DMS53 treated with DMSO at 0.1 percent for 48 hours (cell line): ENCODE measurements at regions not wholly inside any gene's neighbourhood (a gene's known extent, or its start where the extent isn't known, plus 50 kb on each side); places are given as distances from the start of the nearest gene placed in this dataset.
"Not testable (repeated sequence)": the region's sequence is repeated elsewhere in the genome, so short reads cannot be mapped to it uniquely, and the experiment has no call there.

Experiments used
- DNase-seq: peaks from one replicate; lab custom pipeline; 2025; ENCODE audit not compliant: unreplicated experiment; lab: John Stamatoyannopoulos, UW

DNA sequence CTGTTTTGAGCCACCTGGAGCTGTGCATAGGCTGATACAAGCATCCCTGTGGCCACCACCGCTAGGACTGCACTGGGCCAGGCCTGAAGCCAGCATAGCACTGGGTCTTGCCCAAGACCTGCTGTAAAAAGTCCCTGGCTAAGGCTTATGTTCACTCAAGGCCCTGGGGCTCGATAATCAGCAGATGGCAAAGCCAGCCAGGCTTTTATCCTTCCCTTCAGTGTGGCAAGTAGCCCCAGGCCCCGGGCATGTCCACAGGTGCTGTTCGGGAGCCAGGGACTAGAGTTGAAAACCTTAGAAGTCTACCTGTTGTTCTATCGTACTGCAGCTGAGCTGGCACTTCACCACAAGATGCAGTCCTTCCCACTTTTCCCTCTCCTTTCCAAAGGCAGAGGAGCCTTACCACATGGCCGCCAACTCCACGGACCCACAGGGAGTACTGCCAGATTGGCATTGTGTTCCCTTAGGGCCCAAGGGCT, 226.4 kb upstream of the ZNF217 start:
- no peak for DNase-seq

DNA sequence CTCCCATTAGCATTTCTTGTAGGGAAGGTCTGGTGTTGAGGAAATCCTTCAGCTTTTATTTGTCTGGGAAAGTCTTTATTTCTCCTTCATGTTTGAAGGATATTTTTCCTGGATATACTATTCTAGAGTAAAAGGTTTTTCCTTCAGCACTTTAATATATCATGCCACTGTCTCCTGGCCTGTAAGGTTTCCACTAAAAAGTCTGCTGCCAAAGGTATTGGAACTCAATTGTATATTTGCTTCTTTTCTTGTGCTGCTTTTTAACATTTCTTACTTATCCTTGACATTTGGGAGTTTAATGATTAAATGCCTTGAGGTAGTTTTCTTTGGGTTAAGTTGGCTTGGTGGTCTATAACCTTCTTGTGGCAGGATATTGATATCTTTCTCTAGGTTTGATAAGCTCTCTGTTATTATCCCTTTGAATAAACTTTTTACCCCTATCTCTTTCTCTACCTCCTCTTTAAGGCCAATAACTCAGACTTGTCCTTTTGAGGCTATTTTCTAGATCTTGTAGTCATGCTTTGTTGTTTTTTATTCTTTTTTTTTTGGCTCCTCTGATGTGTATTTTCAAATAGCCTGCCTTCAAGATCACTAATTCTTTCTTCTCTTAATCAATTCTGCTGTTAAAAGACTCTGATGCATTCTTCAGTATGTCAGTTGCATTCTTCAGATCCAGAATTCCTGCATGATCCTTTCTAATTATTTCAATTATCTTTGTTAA, 225.0 kb upstream of the ZNF217 start:
- DNase-seq = no peak

DNA sequence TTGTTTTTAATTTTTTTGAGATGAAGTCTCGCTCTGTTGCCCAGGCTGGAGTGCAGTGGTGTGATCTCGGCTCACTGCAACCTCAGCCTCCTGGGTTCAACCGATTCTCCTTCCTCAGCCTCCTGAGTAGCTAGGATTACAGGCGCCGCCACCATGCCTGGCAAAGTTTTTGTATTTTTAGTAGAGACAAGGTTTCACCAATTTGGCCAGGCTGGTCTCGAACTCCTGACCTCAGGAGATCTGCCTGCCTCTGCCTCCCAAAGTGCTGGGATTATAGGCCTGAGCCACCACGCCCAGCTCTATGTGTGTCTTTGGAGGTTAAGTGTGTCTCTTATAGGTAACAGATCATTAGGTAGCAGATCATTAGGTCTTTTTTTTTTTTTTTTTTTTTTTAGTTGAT, 223.9 kb upstream of the ZNF217 start:
- not testable (repeated sequence) for DNase-seq

DNA sequence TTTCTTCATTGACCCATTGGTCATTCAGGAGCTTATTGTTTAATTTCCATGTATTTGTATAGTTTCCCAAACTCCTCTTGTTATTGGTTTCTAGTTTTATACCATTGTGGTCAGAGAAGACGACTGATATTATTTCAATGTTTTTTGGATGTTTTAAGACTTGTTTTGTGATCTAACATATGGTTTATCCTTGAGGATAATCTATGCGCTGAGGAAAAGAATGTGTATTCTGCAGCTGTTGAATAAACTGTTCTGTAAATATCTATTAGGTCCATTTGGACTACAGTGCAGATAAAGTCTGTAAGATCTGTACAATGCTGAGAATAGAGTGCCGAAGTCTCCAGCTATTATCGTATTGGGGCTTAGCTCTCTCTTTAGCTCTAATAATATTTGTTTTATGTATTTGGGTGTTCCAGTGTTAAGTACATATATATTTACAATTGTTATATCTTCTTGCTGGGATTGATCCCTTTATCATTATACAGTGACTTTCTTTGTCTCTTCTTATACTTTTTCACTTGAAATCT, 223.3 kb upstream of the ZNF217 start:
- no peak for DNase-seq

DNA sequence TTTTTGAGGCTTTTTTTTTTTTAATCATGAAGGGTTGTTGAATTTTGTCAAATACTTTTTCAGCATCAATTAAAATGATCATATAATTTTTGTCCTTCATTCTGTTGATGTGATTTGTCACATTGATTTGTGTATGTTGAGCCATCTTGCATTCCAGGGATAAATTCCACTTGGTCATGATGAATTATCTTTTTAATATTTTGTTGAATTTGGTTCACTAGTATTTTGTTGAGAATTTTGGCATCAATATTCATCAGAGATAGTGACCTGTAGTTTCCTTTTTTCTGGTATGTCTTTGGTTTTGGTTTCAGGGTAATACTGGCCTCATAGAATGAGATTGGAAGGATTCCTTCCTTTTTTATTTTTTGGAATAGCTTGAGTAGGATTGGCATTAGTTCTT, 221.9 kb upstream of the ZNF217 start:
- DNase-seq = no peak

DNA sequence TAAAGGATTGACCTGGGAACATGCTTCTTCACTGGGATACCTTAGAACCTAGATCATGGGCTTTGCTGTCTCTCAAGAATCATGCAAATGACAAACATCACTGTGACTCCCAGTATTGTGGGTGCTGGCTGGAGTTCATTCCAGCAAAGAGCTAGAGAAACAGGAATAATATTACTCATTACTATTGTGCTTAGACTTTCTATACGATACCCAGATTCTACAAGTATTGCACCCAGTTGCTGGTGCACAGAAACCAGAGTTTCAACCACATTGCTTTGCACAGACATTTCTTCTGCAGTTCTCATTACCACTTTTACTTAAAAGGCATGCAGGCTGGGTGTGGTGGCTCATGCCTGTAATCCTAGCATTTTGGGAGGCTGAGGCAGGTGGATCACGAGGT, 220.4 kb upstream of the ZNF217 start:
- no peak for DNase-seq

DNA sequence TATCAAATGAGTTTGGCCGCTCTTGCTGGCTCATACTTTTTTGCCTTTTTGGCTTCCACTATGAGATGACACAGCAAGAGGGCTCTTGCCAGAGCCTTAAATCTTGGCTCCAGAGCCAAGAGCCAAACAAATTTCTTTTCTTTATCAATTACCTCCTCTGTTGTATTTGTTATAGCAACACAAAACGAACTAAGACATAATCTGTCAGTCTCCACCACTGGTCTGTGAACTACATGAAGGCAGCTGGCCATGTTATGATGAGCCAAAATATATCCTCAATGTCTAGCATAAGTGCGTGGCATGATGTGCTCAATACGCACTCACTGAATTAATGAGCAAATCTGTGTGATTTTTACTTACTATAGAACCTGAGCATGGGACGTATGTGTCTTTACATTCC, 220.0 kb upstream of the ZNF217 start:
- no peak for DNase-seq

DNA sequence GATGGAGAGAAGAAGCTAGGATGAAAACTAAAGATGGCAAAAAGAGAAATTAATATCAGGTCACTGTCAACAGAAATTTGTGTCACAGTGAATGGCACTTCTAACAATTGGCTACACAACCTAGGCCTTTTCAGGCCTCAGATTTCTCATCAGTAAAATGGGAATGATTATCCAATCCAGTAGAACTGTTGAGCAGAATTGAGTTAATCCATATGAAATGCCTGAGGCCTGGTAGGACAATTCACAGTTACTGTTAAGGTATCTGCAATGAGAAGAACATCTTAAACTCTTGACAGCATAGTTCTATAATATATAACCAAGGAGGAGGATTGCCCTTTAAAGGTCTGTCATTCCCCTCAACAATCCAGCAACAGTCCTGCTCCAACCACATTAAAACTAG, 217.9 kb upstream of the ZNF217 start:
- no peak for DNase-seq

DNA sequence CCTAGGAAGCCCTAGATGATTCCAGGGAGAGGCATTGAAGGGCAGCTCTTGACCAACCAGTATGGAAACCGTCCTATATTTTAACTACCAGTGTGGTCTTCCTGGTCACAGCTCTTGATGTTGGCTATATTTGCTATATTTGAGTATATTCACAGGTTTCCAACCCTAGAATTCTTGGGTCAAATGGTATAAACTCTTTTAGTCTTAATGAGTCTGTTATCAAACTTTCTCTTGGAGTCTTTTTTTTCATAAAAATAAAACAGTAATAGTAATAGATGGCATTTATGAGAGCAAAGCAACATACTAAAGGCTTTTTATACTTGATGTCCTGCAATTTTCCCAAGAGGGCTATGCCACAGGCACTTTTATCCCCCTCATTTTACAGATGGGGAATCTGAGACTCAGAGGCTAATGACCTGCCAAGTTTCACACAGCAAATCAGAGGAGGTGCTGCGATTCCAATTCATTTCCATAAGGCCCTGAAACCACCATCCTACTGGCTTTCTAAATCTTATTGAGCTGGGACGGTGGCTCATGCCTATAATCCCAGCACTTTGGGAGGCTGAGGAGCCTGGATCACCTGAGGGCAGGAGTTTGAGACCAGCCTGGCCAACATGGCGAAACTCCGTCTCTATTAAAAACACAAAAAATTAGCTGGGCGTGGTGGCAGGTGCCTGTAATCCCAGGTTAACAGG, 217.2 kb upstream of the ZNF217 start:
- no peak for DNase-seq

DNA sequence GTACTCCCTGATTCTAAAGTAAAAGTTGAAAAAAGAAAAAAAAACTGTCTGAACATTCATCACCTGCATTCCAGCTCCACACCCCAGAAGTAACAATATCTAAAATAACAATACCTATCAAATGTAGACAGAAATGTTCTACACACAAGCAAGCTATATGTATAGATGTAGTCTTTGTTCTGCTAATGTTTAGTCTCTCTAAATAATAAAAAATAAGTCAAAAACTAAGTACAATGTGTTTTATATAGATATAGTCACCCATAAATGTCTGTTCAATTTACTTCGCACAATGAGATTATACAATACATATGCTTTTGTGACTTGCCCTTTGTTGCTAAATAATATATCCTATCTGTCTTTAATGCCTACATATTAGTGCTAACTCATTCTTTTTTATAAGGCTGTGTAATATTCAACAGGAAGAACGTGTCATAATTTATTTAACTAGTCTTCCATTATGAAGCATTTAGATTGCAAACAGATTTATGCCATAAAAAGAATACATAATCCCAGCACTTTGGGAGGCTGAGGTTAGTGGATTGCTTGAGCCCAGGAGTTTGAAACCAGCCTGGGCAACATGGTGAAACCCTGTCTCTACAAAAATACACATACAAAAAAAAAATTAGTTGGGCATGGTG, 216.2 kb upstream of the ZNF217 start:
- DNase-seq = no peak

DNA sequence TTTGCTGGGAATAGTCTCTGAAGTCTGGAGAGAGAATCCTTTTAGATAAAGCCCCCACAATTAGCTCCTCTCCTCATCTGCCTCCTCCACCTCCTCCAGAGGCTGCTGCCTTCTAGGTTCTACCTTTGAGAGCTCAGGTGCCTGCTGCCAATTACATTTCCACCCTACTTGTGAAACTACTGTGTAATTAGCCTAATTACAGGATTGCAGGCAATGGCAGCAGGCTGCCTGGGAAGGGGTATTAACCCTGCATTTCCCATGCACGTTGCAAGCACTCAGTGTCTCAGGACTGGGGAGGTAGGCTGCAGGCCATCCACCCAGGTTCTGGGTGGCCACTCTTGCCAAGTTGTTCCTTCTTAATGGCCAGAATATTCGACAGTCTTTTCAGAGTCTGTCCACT, 215.6 kb upstream of the ZNF217 start:
- DNase-seq = no peak

DNA sequence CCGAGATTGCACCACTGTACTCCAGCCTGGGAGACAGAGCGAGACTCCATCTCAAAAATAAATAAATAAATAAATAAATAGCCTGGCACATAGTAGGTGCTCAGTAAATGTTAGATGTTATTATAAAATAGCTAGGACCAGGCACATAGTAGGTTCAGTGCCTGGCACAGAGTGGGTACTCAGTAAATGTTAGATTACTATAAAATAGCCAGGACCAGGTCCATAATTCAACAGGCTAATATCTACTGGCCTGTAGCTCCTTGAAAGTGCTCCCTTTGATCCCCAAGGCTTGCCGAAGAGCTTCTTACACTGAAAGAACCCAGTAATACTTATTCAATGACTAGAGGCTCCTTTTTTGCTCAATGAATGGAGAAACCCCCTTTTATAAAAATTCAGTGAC, 215.1 kb upstream of the ZNF217 start:
- no peak for DNase-seq

DNA sequence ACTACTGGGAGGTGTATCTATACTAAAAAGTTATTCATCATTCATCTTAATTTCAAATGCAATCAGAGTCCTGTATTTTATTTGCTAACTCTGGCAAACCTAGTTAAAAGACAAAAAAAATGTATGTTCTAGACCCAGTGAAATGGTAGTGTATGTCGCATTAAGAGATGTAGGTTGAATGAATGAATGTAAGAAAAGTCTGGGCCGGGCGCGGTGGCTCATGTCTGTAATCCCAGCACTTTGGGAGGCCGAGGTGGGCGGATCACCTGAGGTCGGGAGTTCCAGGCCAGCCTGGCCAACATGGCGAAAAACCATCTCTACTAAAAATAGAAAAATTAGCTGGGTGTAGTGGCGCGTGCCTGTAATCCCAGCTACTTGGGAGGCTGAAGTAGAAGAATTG, 214.7 kb upstream of the ZNF217 start:
- DNase-seq = not testable (repeated sequence)

DNA sequence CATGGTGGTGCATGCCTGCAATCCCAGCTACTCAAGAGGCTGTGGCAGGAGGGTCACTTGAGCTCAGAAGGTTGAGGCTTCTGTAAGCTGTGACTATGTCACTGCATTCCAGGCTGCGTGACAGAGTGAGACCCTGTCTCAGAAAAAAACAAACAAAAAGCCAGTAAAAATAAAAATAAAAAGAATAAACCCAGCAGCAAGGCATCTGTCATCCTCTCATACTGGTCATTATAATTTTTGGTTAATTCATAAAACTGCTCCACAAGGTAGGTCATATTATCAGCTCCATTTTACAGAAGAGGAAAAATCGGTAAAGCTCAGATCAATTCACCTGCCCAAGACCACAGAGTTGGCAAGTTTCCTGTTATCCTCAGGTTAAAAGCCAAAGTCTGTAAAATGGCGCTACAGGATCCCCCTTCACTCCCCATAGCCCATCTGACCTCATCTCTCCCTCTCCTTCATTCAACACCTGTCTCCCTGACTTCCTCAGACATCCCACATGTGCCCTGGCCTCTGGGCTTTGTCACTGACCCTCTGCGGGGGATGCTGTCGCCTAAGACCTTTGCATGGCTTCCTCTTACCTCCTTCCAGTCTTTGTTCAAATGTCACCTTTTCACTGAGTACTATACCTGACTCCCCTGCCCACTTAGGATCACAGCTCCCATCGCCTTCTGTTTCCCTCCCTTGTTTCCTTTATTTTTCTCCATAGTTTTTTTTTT, 213.2 kb upstream of the ZNF217 start:
- no peak for DNase-seq

DNA sequence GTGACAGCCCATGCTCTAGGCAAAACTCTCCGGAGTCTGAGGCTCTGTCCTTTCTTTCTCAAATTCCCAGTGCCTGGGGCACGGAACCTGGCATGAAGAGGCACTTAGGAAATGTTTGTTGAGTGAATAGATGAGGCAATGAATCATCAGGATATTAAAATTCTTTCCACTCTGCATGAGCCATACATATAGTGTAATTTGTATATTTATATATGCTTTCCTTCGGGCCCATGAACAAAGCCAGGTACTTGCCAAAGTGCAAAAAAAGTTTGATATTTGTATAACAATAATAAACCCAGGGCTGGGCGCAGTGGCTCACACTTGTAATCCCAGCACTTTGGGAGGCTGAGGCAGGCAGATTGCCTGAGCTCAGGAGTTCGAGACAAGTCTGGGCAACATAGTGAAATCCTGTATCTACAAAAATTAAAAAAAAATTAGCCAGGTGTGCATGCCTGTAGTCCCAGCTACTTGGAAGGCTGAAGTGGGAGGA, 212.3 kb upstream of the ZNF217 start:
- no peak for DNase-seq

DNA sequence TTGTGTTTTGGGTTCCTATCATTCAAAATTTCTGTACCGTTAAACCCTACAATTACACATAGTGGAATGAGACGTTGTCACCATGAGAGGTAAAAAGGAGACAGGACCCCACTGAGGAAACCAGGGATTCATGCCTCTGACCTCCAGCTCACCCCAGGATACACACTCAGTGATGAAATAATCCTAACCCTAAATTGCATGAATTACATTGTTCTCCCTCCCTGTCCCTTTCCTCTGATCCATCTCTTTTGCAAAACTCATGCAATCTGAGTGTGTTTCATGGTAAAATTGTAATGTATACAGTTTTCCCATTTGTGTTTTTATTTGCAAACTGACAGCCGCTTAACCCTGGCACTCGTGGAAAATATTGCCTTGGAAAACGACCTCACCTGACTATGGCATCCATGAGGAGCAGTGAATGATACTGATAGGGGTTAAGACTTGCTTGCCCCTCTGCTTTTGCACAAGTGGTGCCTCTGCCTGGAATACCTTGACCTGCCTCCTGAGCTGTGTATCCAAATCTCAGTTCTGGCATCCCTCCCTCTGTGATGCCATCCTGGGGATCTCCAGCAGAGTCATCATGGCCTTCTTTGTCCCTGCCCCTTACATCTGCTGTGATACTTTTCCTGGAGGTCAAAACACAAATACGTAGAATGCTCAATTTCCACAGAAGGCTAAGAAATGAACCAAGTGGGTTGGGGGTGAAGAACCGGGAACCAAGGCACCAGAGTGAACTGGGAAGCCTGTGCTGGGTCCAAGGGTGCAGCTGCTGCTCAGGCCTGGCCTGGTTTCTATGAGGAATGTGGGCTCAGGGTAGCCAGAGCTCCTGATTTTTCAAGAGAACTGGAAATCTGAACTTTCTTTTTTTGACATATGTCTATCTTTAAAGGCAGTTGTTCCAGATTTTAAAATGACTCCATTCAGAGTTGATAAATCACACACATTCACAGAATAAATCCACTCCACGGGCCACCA, 211.6 kb upstream of the ZNF217 start:
- DNase-seq = no peak

DNA sequence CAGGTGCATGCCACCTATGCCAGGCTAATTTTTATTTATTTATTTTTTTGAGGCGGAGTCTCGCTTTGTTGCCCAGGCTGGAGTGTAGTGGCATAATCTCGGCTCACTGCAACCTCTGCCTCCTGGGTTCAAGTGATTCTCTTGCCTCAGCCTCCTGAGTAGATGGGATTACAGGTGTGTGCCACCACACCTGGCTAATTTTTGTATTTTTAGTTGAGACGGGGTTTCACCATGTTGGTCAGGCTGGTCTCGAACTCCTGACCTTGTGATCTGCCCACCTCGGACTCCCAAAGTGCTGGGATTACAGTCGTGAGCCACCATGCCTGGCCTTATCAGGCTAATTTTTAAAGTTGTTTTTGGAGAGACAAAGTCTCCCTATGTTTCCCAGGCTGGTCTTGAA, 210.7 kb upstream of the ZNF217 start:
- DNase-seq = not testable (repeated sequence)

DNA sequence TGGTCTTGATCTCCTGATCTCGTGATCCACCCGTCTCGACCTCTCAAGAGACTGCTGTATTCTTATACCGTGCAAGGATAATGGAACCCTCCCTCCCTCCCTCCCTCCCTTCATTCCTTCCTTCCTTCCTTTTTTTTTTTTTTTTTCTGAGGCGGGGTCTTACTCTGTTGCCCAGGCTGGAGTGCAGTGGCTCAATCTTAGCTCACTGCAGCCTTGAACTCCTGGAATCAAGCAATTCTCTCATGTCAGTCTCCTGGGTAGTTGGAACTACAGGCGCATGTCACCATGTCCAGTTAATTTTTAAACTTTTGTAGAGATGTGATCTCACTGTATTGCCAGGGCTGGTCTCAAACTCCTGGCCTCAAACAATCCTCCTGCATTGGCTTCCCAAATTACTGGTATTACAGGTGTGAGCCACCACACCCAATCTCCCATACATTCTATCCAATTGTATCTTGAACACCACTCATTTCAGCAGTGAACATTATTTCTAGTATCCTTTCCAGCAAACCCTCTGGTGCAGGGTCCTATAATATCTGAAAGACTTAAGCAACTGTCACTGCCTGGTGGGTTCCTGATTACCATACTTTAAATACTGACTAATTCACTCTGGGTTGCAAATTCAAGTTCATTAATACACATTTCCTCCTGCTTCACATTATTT, 210.0 kb upstream of the ZNF217 start:
- no peak for DNase-seq

DNA sequence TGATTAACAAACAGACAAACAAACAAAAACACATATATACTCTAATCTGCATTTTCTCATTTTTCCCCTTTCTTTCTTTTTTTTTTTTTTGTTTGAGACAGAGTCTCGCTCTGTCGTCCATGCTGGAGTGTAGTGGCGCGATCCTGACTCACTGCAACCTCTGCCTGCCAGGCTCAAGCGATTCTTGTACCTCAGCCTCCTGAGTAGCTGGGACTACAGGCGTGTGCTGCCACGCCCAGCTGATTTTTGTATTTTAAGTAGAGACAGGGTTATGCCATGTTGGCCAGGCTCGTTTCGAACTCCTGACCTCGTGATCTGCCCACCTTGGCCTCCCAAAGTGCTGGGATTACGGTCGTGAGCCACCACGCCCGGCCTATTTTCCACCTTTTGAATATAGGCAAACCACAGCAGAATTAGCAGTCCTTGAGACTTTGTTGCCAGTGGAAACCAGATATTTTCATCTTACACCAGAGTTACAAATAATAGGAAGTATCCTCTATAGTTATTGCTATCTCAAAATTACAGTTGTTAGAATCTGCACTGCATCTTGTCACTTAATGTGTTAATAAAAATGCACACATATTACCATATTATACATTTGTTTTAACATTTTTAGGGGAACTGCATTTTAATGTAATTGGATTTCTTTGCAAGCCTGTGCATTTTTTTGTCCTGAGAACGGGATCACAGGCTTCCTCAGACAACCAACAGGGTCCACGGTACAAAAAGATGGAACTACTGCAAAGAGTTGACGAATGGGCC, 208.2 kb upstream of the ZNF217 start:
- DNase-seq = no peak
